ENCODE measurements at regions not wholly inside any gene's neighbourhood (a gene's known extent, or its start where the extent isn't known, plus 50 kb on each side); places are given as distances from the start of the nearest gene placed in this dataset.

- TF ChIP-seq POLR2A (IDR thresholded peaks at IDR 0.05; ENCODE audit: low read depth, low read length) (no peak), MXI1 (IDR thresholded peaks at IDR 0.05; ENCODE audit: borderline replicate concordance, low read depth, low read length) (no peak), CTCF (conservative IDR thresholded peaks at IDR 0.05; ENCODE audit: low read depth, low read length) (no peak)
Measured at GRCh38 chr9:29741169-29741568, 2167.9 kb upstream of the C9orf72 start.
